OCI-LY1 (cell line): ENCODE measurements at regions not wholly inside any gene's neighbourhood (a gene's known extent, or its start where the extent isn't known, plus 50 kb on each side); places are given as distances from the start of the nearest gene placed in this dataset.

Source experiments
- EZH2 ChIP-seq: fragments of 200-600 bp; sonication (generic), shearing (Covaris generic); IDR thresholded peaks from 2 replicates; pipeline ENCODE4 v1.8.0; 2017; ENCODE audit warnings: borderline replicate concordance, mixed run types, mild to moderate bottlenecking, antibody characterized with exemption, low read length, moderate library complexity, mixed read lengths
- TF ChIP-seq, protein P1 (sequence below): fragments of 200-600 bp; sonication (generic), shearing (Covaris generic); IDR thresholded peaks from 2 replicates; pipeline ENCODE4 v1.5.1; 2017; ENCODE audit warnings: mild to moderate bottlenecking, antibody characterized with exemption, low read length, moderate library complexity, mixed read lengths

DNA sequence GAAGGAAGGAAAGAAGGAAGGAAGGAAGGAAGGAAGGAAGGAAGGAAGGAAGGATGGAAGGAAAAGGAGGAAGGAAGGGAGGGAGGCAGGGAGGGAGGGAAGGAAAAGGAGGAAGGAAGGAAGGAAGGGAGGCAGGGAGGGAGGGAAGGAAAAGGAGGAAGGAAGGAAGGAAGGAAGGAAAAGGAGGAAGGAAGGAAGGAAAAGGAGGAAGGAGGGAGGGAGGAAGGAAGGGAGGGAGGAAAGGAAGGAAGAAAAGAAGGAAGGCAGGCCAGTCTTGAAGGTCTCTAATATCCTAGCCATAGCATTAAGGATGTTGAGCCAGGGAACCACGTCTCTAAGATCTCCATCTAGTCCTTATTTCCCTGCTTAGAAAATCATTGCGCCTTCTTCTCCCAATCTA lies 78.8 kb downstream of the TMPRSS5 start:
- TF ChIP-seq, protein P1, sequence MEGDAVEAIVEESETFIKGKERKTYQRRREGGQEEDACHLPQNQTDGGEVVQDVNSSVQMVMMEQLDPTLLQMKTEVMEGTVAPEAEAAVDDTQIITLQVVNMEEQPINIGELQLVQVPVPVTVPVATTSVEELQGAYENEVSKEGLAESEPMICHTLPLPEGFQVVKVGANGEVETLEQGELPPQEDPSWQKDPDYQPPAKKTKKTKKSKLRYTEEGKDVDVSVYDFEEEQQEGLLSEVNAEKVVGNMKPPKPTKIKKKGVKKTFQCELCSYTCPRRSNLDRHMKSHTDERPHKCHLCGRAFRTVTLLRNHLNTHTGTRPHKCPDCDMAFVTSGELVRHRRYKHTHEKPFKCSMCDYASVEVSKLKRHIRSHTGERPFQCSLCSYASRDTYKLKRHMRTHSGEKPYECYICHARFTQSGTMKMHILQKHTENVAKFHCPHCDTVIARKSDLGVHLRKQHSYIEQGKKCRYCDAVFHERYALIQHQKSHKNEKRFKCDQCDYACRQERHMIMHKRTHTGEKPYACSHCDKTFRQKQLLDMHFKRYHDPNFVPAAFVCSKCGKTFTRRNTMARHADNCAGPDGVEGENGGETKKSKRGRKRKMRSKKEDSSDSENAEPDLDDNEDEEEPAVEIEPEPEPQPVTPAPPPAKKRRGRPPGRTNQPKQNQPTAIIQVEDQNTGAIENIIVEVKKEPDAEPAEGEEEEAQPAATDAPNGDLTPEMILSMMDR, result no peak
- no peak for TF ChIP-seq EZH2
